A549 (cell line): ENCODE measurements at regions not wholly inside any gene's neighbourhood (a gene's known extent, or its start where the extent isn't known, plus 50 kb on each side); places are given as distances from the start of the nearest gene placed in this dataset.

Source experiments
- ATAC-seq, 2 experiments: fragments of 200-7000 bp in 1 of 2; fragments of >200 bp in 1 of 2; cut with Nextera tagmentation in 1 of 2; cut with Tn5 transposase in 1 of 2; 3 replicates each; pipeline versions ENCODE4 v1.8.0 to v1.9.1; 2018 to 2020; ENCODE audit warnings: mild to moderate bottlenecking in 1 of 2, moderate library complexity in 1 of 2
- CTCF ChIA-PET: fragments of 300-600 bp; sonication (Branson Sonifier 250); formaldehyde crosslinking; extraction: SDS; loops from one replicate; lab custom pipeline; 2021; ENCODE audit warnings: antibody characterized with exemption, inconsistent platforms; lab: Yijun Ruan, JAX
- POLR2A ChIA-PET: fragments of 350-600 bp; formaldehyde crosslinking; extraction: SDS; loops from one replicate; lab custom pipeline; 2021; ENCODE audit warnings: antibody characterized with exemption, inconsistent platforms; lab: Yijun Ruan, JAX
- DNase-seq, 2 experiments: peaks; one replicate each; pipeline versions ENCODE4 v3.0.0 to v3.0.0-alpha.2; 2011 to 2016; ENCODE audit warnings: low read depth in 1 of 2, low spot score in 1 of 2
- FAIRE-seq: peaks from 2 replicates; lab custom pipeline; 2011; peaks lifted over from hg19 to GRCh38; lab: Jason Lieb, UNC
- H3K27ac ChIP-seq, 2 experiments: fragments of >200 bp; sonication (Bioruptor Twin); formaldehyde crosslinking; 3 replicates each; pipeline ENCODE4 v1.5.1; 2016 to 2017
- H3K4me1 ChIP-seq: fragments of >200 bp; sonication (Bioruptor Twin); formaldehyde crosslinking; 3 replicates; pipeline ENCODE4 v1.6.1; 2016
- H3K4me2 ChIP-seq: fragments of >200 bp; sonication (Bioruptor Twin); formaldehyde crosslinking; 3 replicates; pipeline ENCODE4 v1.6.1; 2016
- H3K4me3 ChIP-seq: fragments of >200 bp; sonication (Bioruptor Twin); formaldehyde crosslinking; 3 replicates; pipeline ENCODE4 v1.5.1; 2016
- H3K9me3 ChIP-seq: fragments of >200 bp; sonication (Bioruptor Twin); formaldehyde crosslinking; 3 replicates; pipeline ENCODE4 v1.6.1; 2016
- BCL3 ChIP-seq: fragments of >200 bp; sonication (Bioruptor Twin); formaldehyde crosslinking; IDR thresholded peaks from 3 replicates; pipeline ENCODE4 v1.6.1; 2016
- BHLHE40 ChIP-seq: IDR thresholded peaks from 2 replicates; pipeline ENCODE4 v1.6.1; 2012; ENCODE audit warnings: low read depth, low read length, inconsistent platforms
- CEBPB ChIP-seq, 2 experiments: fragments of >200 bp in 1 of 2; sonication (Bioruptor Twin) in 1 of 2; formaldehyde crosslinking in 1 of 2; IDR thresholded peaks; 2 replicates each; pipeline ENCODE4 v1.6.1; 2012 to 2016
- CHD2 ChIP-seq: fragments of 150-350 bp; IDR thresholded peaks from 2 replicates; pipeline ENCODE4 v1.6.1; 2014; ENCODE audit warnings: low read length; ENCODE audit not compliant: partially characterized antibody
- EP300 ChIP-seq, 2 experiments: fragments of >200 bp; sonication (Bioruptor Twin); formaldehyde crosslinking; IDR thresholded peaks; 2 replicates in 1 of 2; 3 replicates in 1 of 2; pipeline ENCODE4 v1.6.1; 2016 to 2017
- HEYL ChIP-seq: fragments of 250-450 bp; sonication (Bioruptor Pico); IDR thresholded peaks from 2 replicates; pipeline ENCODE4 v1.8.0; 2021; ENCODE audit warnings: mild to moderate bottlenecking, moderate library complexity
- HOXB5 ChIP-seq: fragments of 250-450 bp; sonication (Bioruptor Pico); IDR thresholded peaks from 2 replicates; pipeline ENCODE4 v1.5.0; 2020; ENCODE audit warnings: mild to moderate bottlenecking, moderate library complexity
- JUN ChIP-seq, 2 experiments: fragments of >200 bp; sonication (Bioruptor Twin); formaldehyde crosslinking; IDR thresholded peaks; 2 replicates in 1 of 2; 3 replicates in 1 of 2; pipeline ENCODE4 v1.6.1; 2016 to 2017
- KDM1A ChIP-seq: fragments of 200-600 bp; sonication (generic); IDR thresholded peaks from 2 replicates; pipeline ENCODE4 v1.6.1; 2016; ENCODE audit warnings: low read depth, mild to moderate bottlenecking
- MAX ChIP-seq: IDR thresholded peaks from 2 replicates; pipeline ENCODE4 v1.6.1; 2012
- MAZ ChIP-seq: fragments of 150-350 bp; IDR thresholded peaks from 2 replicates; pipeline ENCODE4 v1.6.1; 2014; ENCODE audit warnings: antibody characterized with exemption, low read depth, low read length, borderline replicate concordance
- POLR2A ChIP-seq: IDR thresholded peaks from 2 replicates; pipeline ENCODE4 v1.6.1; 2012; ENCODE audit warnings: mild to moderate bottlenecking, low read length
- RAD21 ChIP-seq, 2 experiments: fragments of >200 bp in 1 of 2; sonication (Bioruptor Twin) in 1 of 2; formaldehyde crosslinking in 1 of 2; IDR thresholded peaks in 1 of 2; conservative IDR thresholded peaks in 1 of 2; 2 replicates in 1 of 2; 3 replicates in 1 of 2; pipeline ENCODE4 v1.6.1; 2012 to 2018; ENCODE audit warnings: inconsistent platforms in 1 of 2
- RARB ChIP-seq: fragments of 250-450 bp; sonication (Bioruptor Pico); IDR thresholded peaks from 2 replicates; pipeline ENCODE4 v1.8.0; 2021; ENCODE audit warnings: mild to moderate bottlenecking, moderate library complexity
- RCOR1 ChIP-seq: fragments of 150-350 bp; IDR thresholded peaks from 2 replicates; pipeline ENCODE4 v1.6.1; 2014; ENCODE audit warnings: antibody characterized with exemption, low read length, low read depth
- REST ChIP-seq: fragments of 200-600 bp; sonication (generic); IDR thresholded peaks from 2 replicates; pipeline ENCODE4 v1.6.1; 2016; ENCODE audit warnings: antibody characterized with exemption, mild to moderate bottlenecking, moderate library complexity
- ZC3H11A ChIP-seq: fragments of 450-650 bp; IDR thresholded peaks from 2 replicates; pipeline ENCODE4 v1.6.1; 2014; ENCODE audit warnings: antibody characterized with exemption, mild to moderate bottlenecking
- ZFP36 ChIP-seq: fragments of 450-650 bp; IDR thresholded peaks from 2 replicates; pipeline ENCODE4 v1.6.1; 2014; ENCODE audit warnings: borderline replicate concordance; ENCODE audit not compliant: partially characterized antibody
- WGBS: methylation state at CpG from one replicate; pipeline ENCODE4 v1.1.6; 2017; ENCODE audit errors: missing lambda C conversion rate; 5-methylcytosine and 5-hydroxymethylcytosine counted together
- TF ChIP-seq, protein P1 (sequence below): fragments of 250-450 bp; sonication (Bioruptor Pico); IDR thresholded peaks from 2 replicates; pipeline ENCODE4 v1.5.0; 2021; ENCODE audit warnings: mild to moderate bottlenecking, moderate library complexity, borderline replicate concordance

- H3K4me3 ChIP-seq: no peak overlapping the region
- H3K9me3 ChIP-seq: no peaks in the 10 kb centered on the region
- H3K27ac ChIP-seq: no peak overlapping the region
- CTCF ChIA-PET: no interaction called here
- WGBS: 15% methylated on average over 2 of the region's 2 CpGs
- H3K4me1 ChIP-seq: no peaks in the 10 kb centered on the region
- no peak overlapping the region for H3K4me2 ChIP-seq
- POLR2A ChIA-PET: no interaction called here
- no peak for FAIRE-seq
- no peak for DNase-seq
- ATAC-seq: no peak
- no peak for TF ChIP-seq RAD21 (conservative IDR thresholded peaks at IDR 0.05 in 1 of 2, IDR thresholded peaks at IDR 0.05 in 1 of 2)
- no peak for TF ChIP-seq BCL3
- TF ChIP-seq, protein P1, sequence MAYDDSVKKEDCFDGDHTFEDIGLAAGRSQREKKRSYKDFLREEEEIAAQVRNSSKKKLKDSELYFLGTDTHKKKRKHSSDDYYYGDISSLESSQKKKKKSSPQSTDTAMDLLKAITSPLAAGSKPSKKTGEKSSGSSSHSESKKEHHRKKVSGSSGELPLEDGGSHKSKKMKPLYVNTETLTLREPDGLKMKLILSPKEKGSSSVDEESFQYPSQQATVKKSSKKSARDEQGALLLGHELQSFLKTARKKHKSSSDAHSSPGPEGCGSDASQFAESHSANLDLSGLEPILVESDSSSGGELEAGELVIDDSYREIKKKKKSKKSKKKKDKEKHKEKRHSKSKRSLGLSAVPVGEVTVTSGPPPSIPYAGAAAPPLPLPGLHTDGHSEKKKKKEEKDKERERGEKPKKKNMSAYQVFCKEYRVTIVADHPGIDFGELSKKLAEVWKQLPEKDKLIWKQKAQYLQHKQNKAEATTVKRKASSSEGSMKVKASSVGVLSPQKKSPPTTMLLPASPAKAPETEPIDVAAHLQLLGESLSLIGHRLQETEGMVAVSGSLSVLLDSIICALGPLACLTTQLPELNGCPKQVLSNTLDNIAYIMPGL (CRISPR knock-in tag): no peak
- no peak for TF ChIP-seq MAX
- TF ChIP-seq BHLHE40: no peak
- no peak for TF ChIP-seq CHD2
- no peak for TF ChIP-seq RARB (CRISPR knock-in tag)
- TF ChIP-seq EP300 (IDR thresholded peaks at IDR 0.05): no peak
- no peak for TF ChIP-seq JUN (IDR thresholded peaks at IDR 0.05)
- TF ChIP-seq POLR2A: no peak
- no peak for TF ChIP-seq REST
- TF ChIP-seq HOXB5 (CRISPR knock-in tag): no peak
- no peak for TF ChIP-seq MAZ
- TF ChIP-seq KDM1A: no peak
- TF ChIP-seq ZFP36: no peak
These were observed 302.6 kb downstream of the TDRD3 start for GRCh38 chr13:60699636-60700035.

GRCh38 chr13:60696602-60697001 lies 299.6 kb downstream of the TDRD3 start:
- Histone ChIP-seq H3K9me3 (no peaks in the 10 kb centered on the region), H3K4me3 (no peak overlapping the region), H3K4me1 (no peaks in the 10 kb centered on the region), H3K27ac (no peak overlapping the region), H3K4me2 (no peak overlapping the region)
- 2% methylated on average over 6 of the region's 6 CpGs for WGBS
- ChIA-PET POLR2A (no interaction called here), CTCF (no interaction called here)
- TF ChIP-seq HEYL (CRISPR knock-in tag): no peak
- no peak for TF ChIP-seq ZC3H11A
- TF ChIP-seq, protein P1 (CRISPR knock-in tag): no peak
- no peak for TF ChIP-seq RCOR1
- no peak for TF ChIP-seq CEBPB (IDR thresholded peaks at IDR 0.05)
- no peak for TF ChIP-seq BCL3
- DNase-seq (no peak), FAIRE-seq (no peak), ATAC-seq (no peak)
